ENCODE measurements at regions not wholly inside any gene's neighbourhood (a gene's known extent, or its start where the extent isn't known, plus 50 kb on each side); places are given as distances from the start of the nearest gene placed in this dataset.

- TF ChIP-seq CTCF (conservative IDR thresholded peaks at IDR 0.05; ENCODE audit: low read depth, low read length): no peak
- Histone ChIP-seq H3K27me3 (ENCODE audit: insufficient read depth, low read depth) (no peaks in the 10 kb centered on the region), H3K4me3 (IDR thresholded peaks at IDR 0.05; ENCODE audit: insufficient read depth, low read depth, low read length) (no peak overlapping the region), H3K4me2 (no peak overlapping the region), H3K36me3 (ENCODE audit: insufficient read depth) (no peaks in the 10 kb centered on the region), H3K9ac (no peak overlapping the region), H2AFZ (ENCODE audit: low read depth) (no peak overlapping the region), H3K4me1 (ENCODE audit: low read depth, poor library complexity, severe bottlenecking) (peaks cover 11% of the 10 kb centered on the region), H3K27ac (no peak overlapping the region), H4K20me1 (ENCODE audit: insufficient read depth) (no peaks in the 10 kb centered on the region), H3K79me2 (ENCODE audit: insufficient read depth, low read depth) (no peaks in the 10 kb centered on the region)
Measured at GRCh38 chr7:114133717-114134116, 214.9 kb upstream of the PPP1R3A start.

GRCh38 chr7:114130866-114131265, 212.1 kb upstream of the PPP1R3A start:
- no peak overlapping the region for H3K4me3 ChIP-seq (IDR thresholded peaks at IDR 0.05; ENCODE audit: insufficient read depth, low read depth, low read length)
- H3K36me3 ChIP-seq (ENCODE audit: insufficient read depth): no peaks in the 10 kb centered on the region
- TF ChIP-seq CTCF (conservative IDR thresholded peaks at IDR 0.05; ENCODE audit: low read depth, low read length): no peak
- H3K4me1 ChIP-seq (ENCODE audit: low read depth, poor library complexity, severe bottlenecking): peaks cover 11% of the 10 kb centered on the region
- no peak overlapping the region for H3K9ac ChIP-seq
- H3K4me2 ChIP-seq: no peak overlapping the region
- no peak overlapping the region for H3K27ac ChIP-seq
- no peak overlapping the region for H2AFZ ChIP-seq (ENCODE audit: low read depth)
- no peaks in the 10 kb centered on the region for H3K79me2 ChIP-seq (ENCODE audit: insufficient read depth, low read depth)
- H4K20me1 ChIP-seq (ENCODE audit: insufficient read depth): no peaks in the 10 kb centered on the region
- H3K27me3 ChIP-seq (ENCODE audit: insufficient read depth, low read depth): no peaks in the 10 kb centered on the region

GRCh38 chr7:114128880-114129279, 210.1 kb upstream of the PPP1R3A start:
- H3K4me3 ChIP-seq (IDR thresholded peaks at IDR 0.05; ENCODE audit: insufficient read depth, low read depth, low read length): no peak overlapping the region
- no peak overlapping the region for H2AFZ ChIP-seq (ENCODE audit: low read depth)
- no peaks in the 10 kb centered on the region for H4K20me1 ChIP-seq (ENCODE audit: insufficient read depth)
- no peak for TF ChIP-seq CTCF (conservative IDR thresholded peaks at IDR 0.05; ENCODE audit: low read depth, low read length)
- H3K36me3 ChIP-seq (ENCODE audit: insufficient read depth): no peaks in the 10 kb centered on the region
- no peaks in the 10 kb centered on the region for H3K27me3 ChIP-seq (ENCODE audit: insufficient read depth, low read depth)
- no peak overlapping the region for H3K9ac ChIP-seq
- H3K4me2 ChIP-seq: no peak overlapping the region
- H3K79me2 ChIP-seq (ENCODE audit: insufficient read depth, low read depth): no peaks in the 10 kb centered on the region
- no peak overlapping the region for H3K27ac ChIP-seq
- H3K4me1 ChIP-seq (ENCODE audit: low read depth, poor library complexity, severe bottlenecking): no peaks in the 10 kb centered on the region

- H3K27ac ChIP-seq: no peak overlapping the region
Measured at GRCh38 chr7:114126095-114126494, 207.3 kb upstream of the PPP1R3A start.

More at GRCh38 chr7:114126095-114126494, 207.3 kb upstream of the PPP1R3A start:
- Histone ChIP-seq H3K4me1 (ENCODE audit: low read depth, poor library complexity, severe bottlenecking) (no peaks in the 10 kb centered on the region), H3K4me2 (no peak overlapping the region), H3K4me3 (IDR thresholded peaks at IDR 0.05; ENCODE audit: insufficient read depth, low read depth, low read length) (no peak overlapping the region), H4K20me1 (ENCODE audit: insufficient read depth) (no peaks in the 10 kb centered on the region), H3K27me3 (ENCODE audit: insufficient read depth, low read depth) (no peaks in the 10 kb centered on the region), H3K79me2 (ENCODE audit: insufficient read depth, low read depth) (no peaks in the 10 kb centered on the region), H3K36me3 (ENCODE audit: insufficient read depth) (no peaks in the 10 kb centered on the region), H2AFZ (ENCODE audit: low read depth) (no peak overlapping the region), H3K9ac (no peak overlapping the region)
- TF ChIP-seq CTCF (conservative IDR thresholded peaks at IDR 0.05; ENCODE audit: low read depth, low read length): no peak

All from KMS-11 (cell line).